MCF 10A (cell line): ENCODE measurements at regions not wholly inside any gene's neighbourhood (a gene's known extent, or its start where the extent isn't known, plus 50 kb on each side); places are given as distances from the start of the nearest gene placed in this dataset.

Experiments used
- BruUV-seq: library from RNA; stranded (reverse); fragments of 400-500 nt; replicated peaks from 2 replicates; lab custom pipeline; 2021; lab: Mats Ljungman, UMichigan
- CTCF ChIA-PET: fragments of 300-600 bp; sonication (Branson Sonifier 250); formaldehyde crosslinking; extraction: SDS; loops from one replicate; lab custom pipeline; 2021; ENCODE audit warnings: antibody characterized with exemption, inconsistent platforms; lab: Yijun Ruan, JAX
- POLR2A ChIA-PET: fragments of 300-600, 350-650 bp; sonication (Branson Sonifier 250); formaldehyde crosslinking; extraction: SDS; loops from one replicate; lab custom pipeline; 2020; ENCODE audit warnings: antibody characterized with exemption, inconsistent platforms; lab: Yijun Ruan, JAX
- DNase-seq: peaks from one replicate; pipeline ENCODE4 v3.0.0-alpha.2; 2018; ENCODE audit not compliant: unreplicated experiment
- H3K27ac Mint-ChIP-seq: one replicate; pipeline ENCODE4 v1.8.0; 2022; ENCODE audit warnings: mild to moderate bottlenecking, low read depth, mixed read lengths; ENCODE audit not compliant: unreplicated experiment
- H3K27me3 Mint-ChIP-seq: one replicate; pipeline ENCODE4 v1.8.0; 2022; ENCODE audit warnings: mixed read lengths; ENCODE audit not compliant: insufficient read depth, unreplicated experiment
- H3K36me3 Mint-ChIP-seq: one replicate; pipeline ENCODE4 v1.8.0; 2022; ENCODE audit warnings: mild to moderate bottlenecking, moderate library complexity, mixed read lengths; ENCODE audit not compliant: insufficient read depth, unreplicated experiment
- H3K4me1 Mint-ChIP-seq: one replicate; pipeline ENCODE4 v1.8.0; 2022; ENCODE audit warnings: mixed read lengths; ENCODE audit not compliant: insufficient read depth, unreplicated experiment
- H3K4me3 Mint-ChIP-seq: one replicate; pipeline ENCODE4 v1.8.0; 2022; ENCODE audit warnings: mild to moderate bottlenecking, moderate library complexity, mixed read lengths; ENCODE audit not compliant: unreplicated experiment
- H3K9me3 Mint-ChIP-seq: one replicate; pipeline ENCODE4 v1.8.0; 2022; ENCODE audit warnings: mixed read lengths; ENCODE audit not compliant: unreplicated experiment
- intact Hi-C: fragments of 100-400 bp; cut with micrococcal nuclease; formaldehyde crosslinking; loops from 2 replicates; pipeline ENCODE4 v1.14.1; 2022
- TF ChIP-seq, protein P1 (sequence below): fragments of 200-600 bp; IDR thresholded peaks from one replicate; pipeline ENCODE4 v1.8.0; 2022; ENCODE audit warnings: antibody characterized with exemption, mild to moderate bottlenecking; ENCODE audit not compliant: unreplicated experiment

DNA sequence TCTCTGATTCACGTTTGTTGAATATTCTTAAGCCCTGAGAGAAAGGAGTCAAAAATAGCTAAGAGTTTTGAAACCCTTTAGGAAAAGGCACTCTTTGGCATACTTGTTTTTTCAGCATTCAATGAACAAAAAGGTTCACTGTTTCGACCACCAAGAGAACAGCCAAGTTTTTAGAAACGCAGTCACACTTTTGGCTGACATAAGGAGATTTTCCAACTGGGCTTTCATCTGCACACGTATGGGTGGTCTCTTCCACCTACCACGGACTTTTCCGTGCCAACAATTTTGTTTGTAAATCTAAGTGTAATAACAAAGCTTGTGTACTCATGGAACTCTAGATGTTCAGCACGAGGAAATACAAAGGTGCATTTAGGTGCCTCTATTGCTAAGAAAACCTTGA, 270.3 kb downstream of the WDR11 start:
- H3K4me3 Mint-ChIP-seq = no peak overlapping the region
- DNase-seq = no peak
- ChIA-PET POLR2A (no interaction called here), CTCF (interaction anchor here (1.4 kb wide), 1 partner anchor 9 kb away, joined by 3 read pairs; no protein-coding TSS in a partner anchor)
- H3K27ac Mint-ChIP-seq = no peak overlapping the region
- H3K27me3 Mint-ChIP-seq = no peaks in the 10 kb centered on the region
- no peaks in the 10 kb centered on the region for H3K4me1 Mint-ChIP-seq
- no peaks in the 10 kb centered on the region for H3K9me3 Mint-ChIP-seq
- intact Hi-C loops = no loop called here
- TF ChIP-seq, protein P1, sequence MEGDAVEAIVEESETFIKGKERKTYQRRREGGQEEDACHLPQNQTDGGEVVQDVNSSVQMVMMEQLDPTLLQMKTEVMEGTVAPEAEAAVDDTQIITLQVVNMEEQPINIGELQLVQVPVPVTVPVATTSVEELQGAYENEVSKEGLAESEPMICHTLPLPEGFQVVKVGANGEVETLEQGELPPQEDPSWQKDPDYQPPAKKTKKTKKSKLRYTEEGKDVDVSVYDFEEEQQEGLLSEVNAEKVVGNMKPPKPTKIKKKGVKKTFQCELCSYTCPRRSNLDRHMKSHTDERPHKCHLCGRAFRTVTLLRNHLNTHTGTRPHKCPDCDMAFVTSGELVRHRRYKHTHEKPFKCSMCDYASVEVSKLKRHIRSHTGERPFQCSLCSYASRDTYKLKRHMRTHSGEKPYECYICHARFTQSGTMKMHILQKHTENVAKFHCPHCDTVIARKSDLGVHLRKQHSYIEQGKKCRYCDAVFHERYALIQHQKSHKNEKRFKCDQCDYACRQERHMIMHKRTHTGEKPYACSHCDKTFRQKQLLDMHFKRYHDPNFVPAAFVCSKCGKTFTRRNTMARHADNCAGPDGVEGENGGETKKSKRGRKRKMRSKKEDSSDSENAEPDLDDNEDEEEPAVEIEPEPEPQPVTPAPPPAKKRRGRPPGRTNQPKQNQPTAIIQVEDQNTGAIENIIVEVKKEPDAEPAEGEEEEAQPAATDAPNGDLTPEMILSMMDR = no peak
- H3K36me3 Mint-ChIP-seq = no peaks in the 10 kb centered on the region
- no TSS peak for BruUV-seq

DNA sequence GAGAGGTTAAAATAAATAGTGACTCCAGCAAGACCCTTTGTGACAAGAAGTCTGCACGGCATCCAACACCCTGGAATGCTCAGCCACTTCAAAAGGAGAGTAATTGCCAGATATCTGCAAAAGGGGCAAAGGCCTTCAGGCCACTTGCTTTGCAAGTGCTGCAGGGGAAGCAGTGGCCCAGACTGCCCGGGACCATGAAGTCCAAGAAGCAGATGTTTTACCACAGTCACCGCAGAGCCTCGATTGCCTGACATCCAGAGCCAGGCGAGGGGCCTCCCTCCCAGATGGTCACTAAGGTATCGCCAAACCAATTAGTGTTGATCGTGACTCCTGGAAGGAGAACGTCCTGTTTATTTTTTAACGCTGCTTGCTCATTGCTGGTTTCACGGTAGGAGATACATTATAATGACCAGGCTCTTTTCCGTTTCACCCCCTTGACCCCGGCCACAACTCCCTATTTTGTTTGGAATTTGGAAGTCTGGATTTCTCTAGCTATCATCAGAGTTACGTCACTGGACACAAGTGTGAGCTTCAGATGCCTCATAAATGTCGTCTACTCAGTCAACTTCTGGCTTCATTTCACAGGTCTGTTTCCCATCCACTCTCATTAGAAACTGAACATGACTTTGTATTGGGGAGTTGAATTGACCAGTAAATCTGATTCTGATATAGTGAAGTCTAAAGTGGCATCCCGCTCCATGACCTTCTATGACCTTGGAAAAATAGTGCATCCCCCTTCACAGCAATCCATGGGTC, 276.2 kb downstream of the WDR11 start:
- Mint-ChIP-seq H3K27me3 (no peaks in the 10 kb centered on the region), H3K4me1 (no peaks in the 10 kb centered on the region), H3K27ac (no peak overlapping the region), H3K36me3 (no peaks in the 10 kb centered on the region), H3K4me3 (no peak overlapping the region), H3K9me3 (no peaks in the 10 kb centered on the region)
- ChIA-PET POLR2A (no interaction called here), CTCF (interaction anchor here (0.6 kb wide), 1 partner anchor 91 kb away, joined by 4 read pairs; no protein-coding TSS in a partner anchor)
- TF ChIP-seq, protein P1 = no peak
- DNase-seq = no peak
- no TSS peak for BruUV-seq
- intact Hi-C loops = no loop called here

DNA sequence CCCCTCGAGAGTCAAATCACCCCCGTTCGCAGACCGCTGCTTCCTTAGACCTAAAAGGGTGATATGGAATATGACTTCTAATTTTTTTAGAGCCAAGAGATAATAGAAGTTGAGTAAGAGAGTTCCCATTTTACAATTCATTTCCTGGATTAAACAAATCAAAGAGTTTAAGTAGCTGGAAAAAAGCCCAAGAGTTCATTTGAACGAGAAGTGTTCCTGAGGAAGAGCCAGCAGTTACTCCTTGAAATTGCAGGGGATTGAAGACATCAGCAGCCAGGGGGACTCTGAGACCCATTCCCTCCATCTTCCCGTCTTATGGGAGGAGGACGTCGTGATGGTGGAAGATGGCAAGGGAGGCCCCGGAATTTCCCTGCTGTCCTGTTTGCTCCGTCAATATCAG, 277.0 kb downstream of the WDR11 start:
- H3K36me3 Mint-ChIP-seq = no peaks in the 10 kb centered on the region
- DNase-seq = no peak
- no peak overlapping the region for H3K27ac Mint-ChIP-seq
- ChIA-PET CTCF (interaction anchor here (0.5 to 0.6 kb wide), 4 partner anchors 38 to 316 kb away, joined by 3 to 6 read pairs (median 4); no protein-coding TSS in a partner anchor), POLR2A (no interaction called here)
- no peaks in the 10 kb centered on the region for H3K4me1 Mint-ChIP-seq
- TF ChIP-seq, protein P1 = no peak
- no TSS peak for BruUV-seq
- no peaks in the 10 kb centered on the region for H3K27me3 Mint-ChIP-seq
- no peak overlapping the region for H3K4me3 Mint-ChIP-seq
- intact Hi-C loops = no loop called here
- H3K9me3 Mint-ChIP-seq = no peaks in the 10 kb centered on the region

DNA sequence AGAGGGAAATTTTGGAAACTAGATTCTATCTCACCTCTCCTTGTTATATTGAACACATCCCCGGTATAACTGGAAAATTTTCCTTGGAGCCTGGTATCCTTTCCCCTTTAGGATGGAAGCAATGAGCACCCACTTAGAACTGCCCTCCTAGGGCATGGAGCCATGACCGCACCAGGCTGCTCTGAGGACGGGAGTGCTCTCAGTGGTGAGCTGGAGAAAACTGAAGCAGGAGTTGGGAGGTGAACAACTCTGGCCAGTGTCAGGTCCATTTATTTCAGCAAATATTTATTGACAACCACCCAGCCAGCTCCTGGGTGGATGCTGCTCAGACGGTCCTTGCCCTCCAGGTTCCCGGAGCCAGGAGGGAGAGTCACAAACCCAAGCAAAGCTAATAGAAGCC, 278.1 kb downstream of the WDR11 start:
- no peak for DNase-seq
- ChIA-PET POLR2A (interaction anchor here (0.5 kb wide), 1 partner anchor 105 kb away, joined by 4 read pairs; no protein-coding TSS in a partner anchor), CTCF (interaction anchor here (0.7 kb wide), 1 partner anchor 42 kb away, joined by 3 read pairs; no protein-coding TSS in a partner anchor)
- intact Hi-C loops = no loop called here
- no peaks in the 10 kb centered on the region for H3K9me3 Mint-ChIP-seq
- H3K27me3 Mint-ChIP-seq = peaks cover 10% of the 10 kb centered on the region
- H3K4me3 Mint-ChIP-seq = no peak overlapping the region
- BruUV-seq = no TSS peak
- TF ChIP-seq, protein P1 = no peak
- no peaks in the 10 kb centered on the region for H3K4me1 Mint-ChIP-seq
- H3K27ac Mint-ChIP-seq = no peak overlapping the region
- no peaks in the 10 kb centered on the region for H3K36me3 Mint-ChIP-seq
